ENCODE measurements at regions not wholly inside any gene's neighbourhood (a gene's known extent, or its start where the extent isn't known, plus 50 kb on each side); places are given as distances from the start of the nearest gene placed in this dataset.

GRCh38 chr2:128724547-128724946 is 405.9 kb upstream of the HS6ST1 start:
- TF ChIP-seq POLR2A (IDR thresholded peaks at IDR 0.05) (no peak), CTCF (IDR thresholded peaks at IDR 0.05) (no peak)

Data from thyroid gland (tissue), 4 donors.